HFFc6 (cell line): ENCODE measurements at regions not wholly inside any gene's neighbourhood (a gene's known extent, or its start where the extent isn't known, plus 50 kb on each side); places are given as distances from the start of the nearest gene placed in this dataset.

ENCODE experiments used
- DNase-seq: peaks from one replicate; pipeline ENCODE4 v3.0.0-alpha.2; 2018
- H3K27ac Mint-ChIP-seq: 2 replicates; pipeline ENCODE4 v1.8.0; 2020; ENCODE audit warnings: mild to moderate bottlenecking, mixed read lengths
- H3K27me3 Mint-ChIP-seq: 2 replicates; pipeline ENCODE4 v1.8.0; 2021; ENCODE audit warnings: mild to moderate bottlenecking, moderate library complexity, mixed read lengths; ENCODE audit not compliant: insufficient read depth
- H3K36me3 Mint-ChIP-seq: 2 replicates; pipeline ENCODE4 v1.8.0; 2021; ENCODE audit warnings: low read depth, mixed read lengths
- H3K4me1 Mint-ChIP-seq: 2 replicates; pipeline ENCODE4 v1.8.0; 2020; ENCODE audit warnings: low read depth, mixed read lengths
- H3K4me3 Mint-ChIP-seq: 2 replicates; pipeline ENCODE4 v1.8.0; 2020; ENCODE audit warnings: mild to moderate bottlenecking, moderate library complexity, mixed read lengths
- H3K9me3 Mint-ChIP-seq: 2 replicates; pipeline ENCODE4 v1.8.0; 2020; ENCODE audit warnings: mild to moderate bottlenecking, mixed read lengths
- CTCF ChIP-seq: fragments of 200-600 bp; sonication (generic); IDR thresholded peaks from 2 replicates; pipeline ENCODE4 v1.5.0; 2021; ENCODE audit warnings: antibody characterized with exemption, mild to moderate bottlenecking

- Mint-ChIP-seq H3K27me3 (peaks cover 1% of the 10 kb centered on the region; the same call in 1 of the 2 replicates), H3K9me3 (peaks cover 71% of the 10 kb centered on the region), H3K27ac (no peak overlapping the region), H3K4me1 (no peaks in the 10 kb centered on the region), H3K36me3 (peaks cover 14% of the 10 kb centered on the region), H3K4me3 (no peak overlapping the region)
- no peak for DNase-seq
- TF ChIP-seq CTCF = no peak
Measured at GRCh38 chr13:111939666-111940278, 127.2 kb upstream of the SOX1 start.

- H3K36me3 Mint-ChIP-seq = peaks cover 14% of the 10 kb centered on the region
- H3K4me3 Mint-ChIP-seq = no peak overlapping the region
- H3K27ac Mint-ChIP-seq = no peak overlapping the region
- no peaks in the 10 kb centered on the region for H3K4me1 Mint-ChIP-seq
- peaks cover 1% of the 10 kb centered on the region; the same call in 1 of the 2 replicates for H3K27me3 Mint-ChIP-seq
- DNase-seq = no peak
- H3K9me3 Mint-ChIP-seq = peaks cover 69% of the 10 kb centered on the region
- TF ChIP-seq CTCF = no peak
Measured at GRCh38 chr13:111940892-111941291, 126.1 kb upstream of the SOX1 start.

GRCh38 chr13:111941845-111942447 lies 125.0 kb upstream of the SOX1 start:
- DNase-seq = no peak
- Mint-ChIP-seq H3K9me3 (peaks cover 63% of the 10 kb centered on the region), H3K27me3 (peaks cover 1% of the 10 kb centered on the region; the same call in 1 of the 2 replicates), H3K36me3 (peaks cover 14% of the 10 kb centered on the region), H3K27ac (no peak overlapping the region), H3K4me1 (no peaks in the 10 kb centered on the region), H3K4me3 (no peak overlapping the region)
- no peak for TF ChIP-seq CTCF

GRCh38 chr13:111943229-111943795 lies 123.6 kb upstream of the SOX1 start:
- no peak for TF ChIP-seq CTCF
- no peak overlapping the region for H3K27ac Mint-ChIP-seq
- DNase-seq = no peak
- H3K4me3 Mint-ChIP-seq = no peak overlapping the region
- H3K27me3 Mint-ChIP-seq = peaks cover 1% of the 10 kb centered on the region; the same call in 1 of the 2 replicates
- H3K9me3 Mint-ChIP-seq = peaks cover 60% of the 10 kb centered on the region
- H3K36me3 Mint-ChIP-seq = peaks cover 10% of the 10 kb centered on the region
- no peaks in the 10 kb centered on the region for H3K4me1 Mint-ChIP-seq

GRCh38 chr13:111944171-111944583 lies 122.8 kb upstream of the SOX1 start:
- H3K4me1 Mint-ChIP-seq = no peaks in the 10 kb centered on the region
- peaks cover 10% of the 10 kb centered on the region for H3K36me3 Mint-ChIP-seq
- peaks cover 1% of the 10 kb centered on the region; the same call in 1 of the 2 replicates for H3K27me3 Mint-ChIP-seq
- TF ChIP-seq CTCF = no peak
- H3K27ac Mint-ChIP-seq = no peak overlapping the region
- H3K4me3 Mint-ChIP-seq = no peak overlapping the region
- H3K9me3 Mint-ChIP-seq = peaks cover 63% of the 10 kb centered on the region
- DNase-seq = no peak
